ENCODE measurements at regions not wholly inside any gene's neighbourhood (a gene's known extent, or its start where the extent isn't known, plus 50 kb on each side); places are given as distances from the start of the nearest gene placed in this dataset.

- H4K20me1 ChIP-seq (ENCODE audit: control insufficient read depth, extremely low read depth, insufficient read depth, low read length): no peaks in the 10 kb centered on the region
- no peak overlapping the region for H3K4me3 ChIP-seq (replicated peaks in 1 of 4; ENCODE audit: control extremely low read depth in 1 of 4, insufficient read depth in 1 of 4, low read depth in 3 of 4, low read length in 4 of 4)
- H3K27me3 ChIP-seq (ENCODE audit: control insufficient read depth, insufficient read depth, low read length): no peaks in the 10 kb centered on the region
- no peaks in the 10 kb centered on the region for H3K79me2 ChIP-seq (ENCODE audit: control insufficient read depth, insufficient read depth, low read length)
- TF ChIP-seq EZH2 (IDR thresholded peaks at IDR 0.05; ENCODE audit: low read length, missing control alignments) (no peak), CTCF (conservative IDR thresholded peaks at IDR 0.05 in 1 of 2, IDR thresholded peaks at IDR 0.05 in 1 of 2; ENCODE audit: low read depth in 1 of 2, low read length in 2 of 2) (no peak)
- no peak overlapping the region for H2AFZ ChIP-seq (ENCODE audit: low read length)
- no peak overlapping the region for H3K27ac ChIP-seq (ENCODE audit: insufficient read depth, low read length)
- no peaks in the 10 kb centered on the region for H3K36me3 ChIP-seq (ENCODE audit: control insufficient read depth, insufficient read depth, low read length)
- DNase-seq (ENCODE audit: low read depth in 2 of 2): no peak
- no peaks in the 10 kb centered on the region for H3K4me1 ChIP-seq (ENCODE audit: control insufficient read depth, extremely low read depth, insufficient read depth, low read length)
- no peak overlapping the region for H3K4me2 ChIP-seq (ENCODE audit: extremely low read depth, insufficient read depth, low read length)
- no peak overlapping the region for H3K9ac ChIP-seq (ENCODE audit: insufficient read depth, low read length)
- no peaks in the 10 kb centered on the region for H3K9me3 ChIP-seq (ENCODE audit: control insufficient read depth, insufficient read depth, low read depth, low read length)
These were observed 183.1 kb upstream of the PSMD7 start for GRCh38 chr16:74113545-74113944.

- Histone ChIP-seq H3K4me2 (ENCODE audit: extremely low read depth, insufficient read depth, low read length) (no peak overlapping the region), H3K36me3 (ENCODE audit: control insufficient read depth, insufficient read depth, low read length) (no peaks in the 10 kb centered on the region), H3K4me3 (replicated peaks in 1 of 4; ENCODE audit: control extremely low read depth in 1 of 4, insufficient read depth in 1 of 4, low read depth in 3 of 4, low read length in 4 of 4) (no peak overlapping the region), H3K9ac (ENCODE audit: insufficient read depth, low read length) (no peak overlapping the region), H3K27me3 (ENCODE audit: control insufficient read depth, insufficient read depth, low read length) (no peaks in the 10 kb centered on the region), H2AFZ (ENCODE audit: low read length) (no peak overlapping the region), H3K4me1 (ENCODE audit: control insufficient read depth, extremely low read depth, insufficient read depth, low read length) (no peaks in the 10 kb centered on the region), H4K20me1 (ENCODE audit: control insufficient read depth, extremely low read depth, insufficient read depth, low read length) (no peaks in the 10 kb centered on the region), H3K9me3 (ENCODE audit: control insufficient read depth, insufficient read depth, low read depth, low read length) (no peaks in the 10 kb centered on the region), H3K79me2 (ENCODE audit: control insufficient read depth, insufficient read depth, low read length) (no peaks in the 10 kb centered on the region), H3K27ac (ENCODE audit: insufficient read depth, low read length) (no peak overlapping the region)
- DNase-seq (ENCODE audit: low read depth in 2 of 2): no peak
- TF ChIP-seq EZH2 (IDR thresholded peaks at IDR 0.05; ENCODE audit: low read length, missing control alignments) (no peak), CTCF (conservative IDR thresholded peaks at IDR 0.05 in 1 of 2, IDR thresholded peaks at IDR 0.05 in 1 of 2; ENCODE audit: low read depth in 1 of 2, low read length in 2 of 2) (no peak)
These were observed 185.1 kb upstream of the PSMD7 start for GRCh38 chr16:74111456-74111982.

- Histone ChIP-seq H3K9me3 (ENCODE audit: control insufficient read depth, insufficient read depth, low read depth, low read length) (no peaks in the 10 kb centered on the region), H3K27me3 (ENCODE audit: control insufficient read depth, insufficient read depth, low read length) (no peaks in the 10 kb centered on the region), H3K4me2 (ENCODE audit: extremely low read depth, insufficient read depth, low read length) (no peak overlapping the region), H3K36me3 (ENCODE audit: control insufficient read depth, insufficient read depth, low read length) (no peaks in the 10 kb centered on the region), H3K79me2 (ENCODE audit: control insufficient read depth, insufficient read depth, low read length) (no peaks in the 10 kb centered on the region), H4K20me1 (ENCODE audit: control insufficient read depth, extremely low read depth, insufficient read depth, low read length) (no peaks in the 10 kb centered on the region), H3K4me1 (ENCODE audit: control insufficient read depth, extremely low read depth, insufficient read depth, low read length) (no peaks in the 10 kb centered on the region), H3K27ac (ENCODE audit: insufficient read depth, low read length) (no peak overlapping the region), H2AFZ (ENCODE audit: low read length) (no peak overlapping the region), H3K4me3 (replicated peaks in 1 of 4; ENCODE audit: control extremely low read depth in 1 of 4, insufficient read depth in 1 of 4, low read depth in 3 of 4, low read length in 4 of 4) (no peak overlapping the region), H3K9ac (ENCODE audit: insufficient read depth, low read length) (no peak overlapping the region)
- TF ChIP-seq EZH2 (IDR thresholded peaks at IDR 0.05; ENCODE audit: low read length, missing control alignments): no peak
- TF ChIP-seq CTCF (conservative IDR thresholded peaks at IDR 0.05 in 1 of 2, IDR thresholded peaks at IDR 0.05 in 1 of 2; ENCODE audit: low read depth in 1 of 2, low read length in 2 of 2): peak; percentile 39 to 60
- DNase-seq (ENCODE audit: low read depth in 2 of 2): peak in 1 of 2 donors; percentile 37
These were observed 188.6 kb upstream of the PSMD7 start for GRCh38 chr16:74107795-74108610.

Data from fibroblast of lung (primary cell).